Epithelial cell of esophagus (primary cell): ENCODE measurements at regions not wholly inside any gene's neighbourhood (a gene's known extent, or its start where the extent isn't known, plus 50 kb on each side); places are given as distances from the start of the nearest gene placed in this dataset.

Source experiments
- DNase-seq: peaks from one replicate; pipeline ENCODE4 v3.0.0; 2010; ENCODE audit warnings: low read depth
- H3K4me3 ChIP-seq: 2 replicates; pipeline ENCODE4 v1.5.1; 2011; ENCODE audit warnings: mild to moderate bottlenecking, low read length, control low read depth
- CTCF ChIP-seq: IDR thresholded peaks from 2 replicates; pipeline ENCODE4 v1.5.1; 2011; ENCODE audit warnings: low read depth, mild to moderate bottlenecking, low read length, control low read depth, inconsistent platforms; ENCODE audit not compliant: insufficient read depth; ENCODE audit errors: missing control alignments

GRCh38 chr10:3333426-3333825, 160.8 kb upstream of the PITRM1 start:
- H3K4me3 ChIP-seq = no peak overlapping the region
- no peak for DNase-seq
- TF ChIP-seq CTCF = no peak

GRCh38 chr10:3331690-3332230, 159.2 kb upstream of the PITRM1 start:
- H3K4me3 ChIP-seq = no peak overlapping the region
- no peak for TF ChIP-seq CTCF
- no peak for DNase-seq

GRCh38 chr10:3331187-3331586, 158.6 kb upstream of the PITRM1 start:
- no peak for DNase-seq
- no peak overlapping the region for H3K4me3 ChIP-seq
- TF ChIP-seq CTCF = no peak

GRCh38 chr10:3330663-3331062, 158.1 kb upstream of the PITRM1 start:
- DNase-seq = peak; percentile 90
- no peak for TF ChIP-seq CTCF
- H3K4me3 ChIP-seq = no peak overlapping the region

GRCh38 chr10:3325954-3326750, 153.6 kb upstream of the PITRM1 start:
- H3K4me3 ChIP-seq = no peak overlapping the region
- TF ChIP-seq CTCF = no peak
- no peak for DNase-seq

GRCh38 chr10:3324612-3325038, 152.0 kb upstream of the PITRM1 start:
- TF ChIP-seq CTCF = no peak
- H3K4me3 ChIP-seq = no peak overlapping the region
- no peak for DNase-seq
